ENCODE measurements at regions not wholly inside any gene's neighbourhood (a gene's known extent, or its start where the extent isn't known, plus 50 kb on each side); places are given as distances from the start of the nearest gene placed in this dataset.

- Histone ChIP-seq H3K27me3 (no peaks in the 10 kb centered on the region), H3K4me3 (no peak overlapping the region), H3K27ac (no peak overlapping the region), H3K4me1 (ENCODE audit: low read depth) (peaks cover 12% of the 10 kb centered on the region), H3K9me3 (ENCODE audit: low read depth) (no peaks in the 10 kb centered on the region), H3K36me3 (no peaks in the 10 kb centered on the region)
- TF ChIP-seq CTCF (IDR thresholded peaks at IDR 0.05; ENCODE audit: low read depth, low read length) = no peak
- DNase-seq (ENCODE audit: low read depth in 1 of 2, low spot score in 1 of 2) = no peak
Measured at GRCh38 chr22:27152883-27153282, 495.5 kb downstream of the MIAT start.

GRCh38 chr22:27153386-27153785, 496.0 kb downstream of the MIAT start:
- Histone ChIP-seq H3K27me3 (peaks cover under 1% of the 10 kb centered on the region), H3K4me3 (no peak overlapping the region), H3K36me3 (no peaks in the 10 kb centered on the region), H3K4me1 (ENCODE audit: low read depth) (peaks cover 12% of the 10 kb centered on the region), H3K27ac (no peak overlapping the region), H3K9me3 (ENCODE audit: low read depth) (no peaks in the 10 kb centered on the region)
- no peak for DNase-seq (ENCODE audit: low read depth in 1 of 2, low spot score in 1 of 2)
- no peak for TF ChIP-seq CTCF (IDR thresholded peaks at IDR 0.05; ENCODE audit: low read depth, low read length)

DNA sequence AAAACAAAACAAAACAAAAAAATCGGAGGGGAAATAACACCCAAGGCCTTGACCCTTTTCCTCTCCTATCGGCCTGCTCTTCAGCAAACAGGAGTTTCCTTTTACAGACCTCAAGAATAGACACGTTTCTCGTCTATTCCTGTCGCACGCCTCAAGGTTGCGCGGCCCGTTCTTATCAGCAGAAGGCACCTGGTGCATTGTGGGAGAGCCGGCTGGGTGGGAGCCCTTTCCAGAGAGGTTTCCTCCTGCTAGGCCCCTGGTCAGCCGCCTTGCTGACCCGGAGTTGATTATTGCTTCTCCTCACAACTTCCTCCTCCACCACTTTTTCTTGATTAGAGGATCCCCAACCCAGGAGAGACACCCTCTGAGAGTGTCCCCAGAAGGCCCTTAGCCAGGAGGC, 497.3 kb downstream of the MIAT start:
- H3K27me3 ChIP-seq = peaks cover 3% of the 10 kb centered on the region
- H3K9me3 ChIP-seq (ENCODE audit: low read depth) = no peaks in the 10 kb centered on the region
- peaks cover 12% of the 10 kb centered on the region for H3K4me1 ChIP-seq (ENCODE audit: low read depth)
- H3K27ac ChIP-seq = no peak overlapping the region
- H3K4me3 ChIP-seq = no peak overlapping the region
- peak in 1 of 2 donors; percentile 63 for DNase-seq (ENCODE audit: low read depth in 1 of 2, low spot score in 1 of 2)
- TF ChIP-seq CTCF (IDR thresholded peaks at IDR 0.05; ENCODE audit: low read depth, low read length) = no peak
- no peaks in the 10 kb centered on the region for H3K36me3 ChIP-seq

- H3K4me1 ChIP-seq (ENCODE audit: low read depth) = peaks cover 12% of the 10 kb centered on the region
- TF ChIP-seq CTCF (IDR thresholded peaks at IDR 0.05; ENCODE audit: low read depth, low read length) = no peak
- no peaks in the 10 kb centered on the region for H3K36me3 ChIP-seq
- no peak overlapping the region for H3K4me3 ChIP-seq
- no peaks in the 10 kb centered on the region for H3K9me3 ChIP-seq (ENCODE audit: low read depth)
- H3K27me3 ChIP-seq = peaks cover 17% of the 10 kb centered on the region
- no peak overlapping the region for H3K27ac ChIP-seq
- no peak for DNase-seq (ENCODE audit: low read depth in 1 of 2, low spot score in 1 of 2)
Measured at GRCh38 chr22:27156821-27157489, 499.6 kb downstream of the MIAT start.

DNA sequence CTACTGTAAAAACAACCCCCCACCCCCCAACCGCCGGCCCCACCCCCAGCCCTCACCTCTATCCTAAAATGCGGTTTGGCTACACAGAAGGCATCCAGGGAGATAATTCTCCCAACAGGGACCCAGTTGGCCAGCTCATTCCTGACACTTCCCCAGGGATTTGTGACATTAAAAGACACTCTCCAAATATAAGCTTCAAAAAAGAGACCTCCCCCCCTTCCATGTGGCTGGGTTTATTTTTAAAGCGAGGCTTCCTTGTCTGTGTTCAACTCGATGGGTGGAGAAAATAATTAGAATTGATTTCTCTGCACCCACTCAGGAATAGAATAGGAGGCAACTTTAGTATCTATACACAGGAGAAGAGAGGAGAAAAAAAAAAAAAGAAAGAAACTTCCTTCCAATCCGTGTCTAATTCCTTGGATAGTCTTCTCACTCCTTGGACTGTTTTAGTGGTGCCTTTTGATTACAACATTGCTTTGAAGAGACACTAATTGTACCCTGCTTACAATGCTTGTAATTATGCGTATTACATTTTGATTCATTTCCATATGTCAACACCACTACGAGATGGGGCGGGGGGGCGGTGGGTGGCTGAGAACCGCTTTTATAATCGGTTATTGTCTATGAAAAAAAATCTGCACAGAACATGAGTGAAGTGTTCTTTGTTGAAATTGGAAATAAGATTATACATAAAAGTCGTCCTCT, 500.4 kb downstream of the MIAT start:
- no peaks in the 10 kb centered on the region for H3K36me3 ChIP-seq
- H3K4me1 ChIP-seq (ENCODE audit: low read depth) = peaks cover 12% of the 10 kb centered on the region
- DNase-seq (ENCODE audit: low read depth in 1 of 2, low spot score in 1 of 2) = no peak
- H3K27ac ChIP-seq = no peak overlapping the region
- H3K9me3 ChIP-seq (ENCODE audit: low read depth) = no peaks in the 10 kb centered on the region
- no peak for TF ChIP-seq CTCF (IDR thresholded peaks at IDR 0.05; ENCODE audit: low read depth, low read length)
- H3K4me3 ChIP-seq = no peak overlapping the region
- H3K27me3 ChIP-seq = peaks cover 25% of the 10 kb centered on the region

All from cardiac muscle cell (in vitro differentiated cells and primary cell).